Endothelial cell (in vitro differentiated cells): ENCODE measurements at regions not wholly inside any gene's neighbourhood (a gene's known extent, or its start where the extent isn't known, plus 50 kb on each side); places are given as distances from the start of the nearest gene placed in this dataset.

Experiments
- DNase-seq: peaks from one replicate; pipeline ENCODE4 v3.0.0; 2021; ENCODE audit warnings: low spot score
- H3K27ac Mint-ChIP-seq: one replicate; pipeline ENCODE4 v1.8.0; 2021; ENCODE audit warnings: mixed read lengths, inconsistent platforms; ENCODE audit not compliant: unreplicated experiment
- H3K27me3 Mint-ChIP-seq: one replicate; pipeline ENCODE4 v1.8.0; 2021; ENCODE audit warnings: mild to moderate bottlenecking, moderate library complexity, mixed read lengths, inconsistent platforms; ENCODE audit not compliant: unreplicated experiment
- H3K36me3 Mint-ChIP-seq: one replicate; pipeline ENCODE4 v1.8.0; 2021; ENCODE audit warnings: mild to moderate bottlenecking, low read depth, mixed read lengths, inconsistent platforms; ENCODE audit not compliant: unreplicated experiment
- H3K4me1 Mint-ChIP-seq: one replicate; pipeline ENCODE4 v1.8.0; 2021; ENCODE audit warnings: mild to moderate bottlenecking, mixed read lengths, inconsistent platforms; ENCODE audit not compliant: unreplicated experiment
- H3K4me3 Mint-ChIP-seq: one replicate; pipeline ENCODE4 v1.8.0; 2021; ENCODE audit warnings: mild to moderate bottlenecking, mixed read lengths, inconsistent platforms; ENCODE audit not compliant: unreplicated experiment
- H3K9me3 Mint-ChIP-seq: one replicate; pipeline ENCODE4 v1.8.0; 2021; ENCODE audit warnings: mixed read lengths, inconsistent platforms; ENCODE audit not compliant: unreplicated experiment
- TF ChIP-seq, protein P1 (sequence below): fragments of 200-600 bp; sonication (generic); IDR thresholded peaks from one replicate; pipeline ENCODE4 v1.5.0; 2021; ENCODE audit warnings: antibody characterized with exemption; ENCODE audit not compliant: unreplicated experiment

DNA sequence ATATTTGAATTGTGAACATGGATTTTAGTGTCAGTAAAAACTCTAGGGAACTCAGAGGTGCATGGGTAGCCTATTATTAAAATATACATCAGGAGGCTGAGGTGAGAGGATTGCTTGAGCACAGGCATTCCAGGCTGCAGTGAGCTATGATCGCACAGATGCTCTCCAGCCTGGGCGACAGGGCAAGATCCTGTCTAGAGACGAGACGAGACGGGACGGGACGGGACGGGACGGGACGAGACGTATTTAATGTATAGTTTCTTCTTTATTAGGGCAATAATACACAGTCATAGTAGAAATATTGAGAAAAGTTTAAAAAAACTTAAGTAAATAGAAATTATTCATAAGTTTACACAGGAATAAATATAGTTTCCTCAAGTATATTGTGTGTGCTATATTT, 89.3 kb downstream of the DIPK2A start:
- no peaks in the 10 kb centered on the region for H3K9me3 Mint-ChIP-seq
- DNase-seq: no peak
- no peaks in the 10 kb centered on the region for H3K27me3 Mint-ChIP-seq
- no peak overlapping the region for H3K4me3 Mint-ChIP-seq
- TF ChIP-seq, protein P1, sequence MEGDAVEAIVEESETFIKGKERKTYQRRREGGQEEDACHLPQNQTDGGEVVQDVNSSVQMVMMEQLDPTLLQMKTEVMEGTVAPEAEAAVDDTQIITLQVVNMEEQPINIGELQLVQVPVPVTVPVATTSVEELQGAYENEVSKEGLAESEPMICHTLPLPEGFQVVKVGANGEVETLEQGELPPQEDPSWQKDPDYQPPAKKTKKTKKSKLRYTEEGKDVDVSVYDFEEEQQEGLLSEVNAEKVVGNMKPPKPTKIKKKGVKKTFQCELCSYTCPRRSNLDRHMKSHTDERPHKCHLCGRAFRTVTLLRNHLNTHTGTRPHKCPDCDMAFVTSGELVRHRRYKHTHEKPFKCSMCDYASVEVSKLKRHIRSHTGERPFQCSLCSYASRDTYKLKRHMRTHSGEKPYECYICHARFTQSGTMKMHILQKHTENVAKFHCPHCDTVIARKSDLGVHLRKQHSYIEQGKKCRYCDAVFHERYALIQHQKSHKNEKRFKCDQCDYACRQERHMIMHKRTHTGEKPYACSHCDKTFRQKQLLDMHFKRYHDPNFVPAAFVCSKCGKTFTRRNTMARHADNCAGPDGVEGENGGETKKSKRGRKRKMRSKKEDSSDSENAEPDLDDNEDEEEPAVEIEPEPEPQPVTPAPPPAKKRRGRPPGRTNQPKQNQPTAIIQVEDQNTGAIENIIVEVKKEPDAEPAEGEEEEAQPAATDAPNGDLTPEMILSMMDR: no peak
- no peaks in the 10 kb centered on the region for H3K4me1 Mint-ChIP-seq
- no peak overlapping the region for H3K27ac Mint-ChIP-seq
- H3K36me3 Mint-ChIP-seq: no peaks in the 10 kb centered on the region

DNA sequence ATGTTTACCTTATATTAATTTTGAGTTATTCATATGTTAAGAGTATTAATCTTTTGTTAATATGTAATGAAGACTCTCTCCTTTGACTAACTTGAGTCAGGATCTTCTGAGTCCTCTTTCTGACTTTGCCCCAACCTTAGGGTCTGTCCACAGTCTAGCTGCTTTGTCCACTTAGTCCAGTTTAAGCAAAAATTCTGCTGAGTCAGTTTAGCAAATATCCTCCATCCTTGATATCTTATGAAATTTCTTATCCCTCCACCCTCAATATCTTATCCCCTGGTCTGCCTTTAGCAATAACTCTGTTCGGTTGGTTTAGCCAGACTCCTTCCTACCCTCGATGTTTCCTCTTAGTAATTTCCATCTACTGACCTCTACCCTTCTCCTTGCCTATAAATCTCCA, 91.7 kb downstream of the DIPK2A start:
- Mint-ChIP-seq H3K27ac (no peak overlapping the region), H3K4me3 (no peak overlapping the region), H3K9me3 (no peaks in the 10 kb centered on the region), H3K4me1 (peaks cover 6% of the 10 kb centered on the region), H3K27me3 (no peaks in the 10 kb centered on the region), H3K36me3 (no peaks in the 10 kb centered on the region)
- no peak for DNase-seq
- TF ChIP-seq, protein P1: no peak

DNA sequence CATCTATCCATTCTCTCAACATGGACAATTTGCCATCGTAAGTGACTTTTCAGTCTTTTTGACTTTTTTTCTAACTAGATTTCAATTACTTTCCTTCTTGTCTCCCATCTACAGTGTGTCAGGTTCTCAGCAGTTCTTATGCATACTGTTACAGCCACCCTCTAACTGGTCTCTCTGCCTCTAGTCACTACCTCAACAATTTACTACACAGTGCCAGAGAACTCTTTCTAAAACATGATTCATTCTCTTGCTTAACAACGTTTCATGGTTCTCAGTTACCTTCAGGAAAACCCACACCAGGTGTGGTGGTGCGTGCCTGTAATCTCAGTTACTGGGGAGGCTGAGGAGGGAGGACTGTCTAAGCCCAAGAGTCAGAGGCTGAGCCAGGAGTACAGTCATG, 95.4 kb downstream of the DIPK2A start:
- H3K4me1 Mint-ChIP-seq: peaks cover 9% of the 10 kb centered on the region
- no peaks in the 10 kb centered on the region for H3K27me3 Mint-ChIP-seq
- TF ChIP-seq, protein P1: no peak

DNA sequence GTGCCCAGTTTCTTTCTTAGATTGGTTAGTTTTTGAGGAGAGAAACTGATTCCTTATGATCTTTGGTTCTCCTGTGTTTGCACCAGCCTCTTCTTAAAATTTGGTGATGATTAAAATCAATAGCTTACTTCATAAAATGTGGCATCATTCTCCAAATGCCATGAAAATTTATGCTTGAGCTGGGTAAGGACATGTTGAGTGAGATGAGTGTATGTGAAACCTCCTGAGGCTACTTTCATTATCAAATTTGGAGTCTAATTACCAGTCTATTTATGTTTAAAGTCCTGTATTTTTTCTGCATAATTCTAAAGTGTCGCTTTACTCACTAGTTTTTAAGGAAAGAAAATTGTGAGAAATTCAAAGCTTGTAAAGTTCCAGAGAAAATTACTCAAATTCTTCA, 102.1 kb downstream of the DIPK2A start:
- no peaks in the 10 kb centered on the region for H3K27me3 Mint-ChIP-seq

More for the DNA sequence above, 95.4 kb downstream of the DIPK2A start:
- no peak for DNase-seq
- Mint-ChIP-seq H3K27ac (no peak overlapping the region), H3K36me3 (no peaks in the 10 kb centered on the region), H3K9me3 (no peaks in the 10 kb centered on the region), H3K4me3 (no peak overlapping the region)

DNA sequence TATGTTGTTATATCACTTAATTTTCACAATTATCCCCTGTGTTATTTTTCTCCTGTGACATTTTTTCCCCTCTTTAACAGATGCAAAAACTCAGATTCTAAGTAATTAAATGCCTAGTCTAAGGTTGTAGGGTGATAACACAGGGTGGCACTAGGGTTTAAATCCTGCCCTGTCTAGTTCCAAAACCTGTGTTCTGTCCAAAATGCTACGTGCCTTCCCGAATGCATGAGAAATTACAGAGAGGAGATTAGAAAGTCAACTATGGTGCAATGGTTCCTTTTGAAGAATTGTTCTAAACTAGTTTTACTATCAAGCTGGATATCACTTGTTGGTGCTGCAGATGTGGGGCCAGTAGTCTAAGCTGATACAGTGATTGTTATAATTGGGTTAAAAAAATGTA, 108.0 kb downstream of the DIPK2A start:
- no peaks in the 10 kb centered on the region for H3K9me3 Mint-ChIP-seq
- H3K4me1 Mint-ChIP-seq: no peaks in the 10 kb centered on the region
- H3K36me3 Mint-ChIP-seq: no peaks in the 10 kb centered on the region
- TF ChIP-seq, protein P1: no peak
- DNase-seq: no peak
- H3K4me3 Mint-ChIP-seq: no peak overlapping the region
- no peaks in the 10 kb centered on the region for H3K27me3 Mint-ChIP-seq
- H3K27ac Mint-ChIP-seq: no peak overlapping the region

More for the DNA sequence above, 102.1 kb downstream of the DIPK2A start:
- no peak overlapping the region for H3K27ac Mint-ChIP-seq
- H3K9me3 Mint-ChIP-seq: no peaks in the 10 kb centered on the region
- TF ChIP-seq, protein P1: no peak
- H3K4me1 Mint-ChIP-seq: peaks cover under 1% of the 10 kb centered on the region
- H3K36me3 Mint-ChIP-seq: no peaks in the 10 kb centered on the region
- H3K4me3 Mint-ChIP-seq: no peak overlapping the region
- DNase-seq: no peak
